ENCODE measurements at regions not wholly inside any gene's neighbourhood (a gene's known extent, or its start where the extent isn't known, plus 50 kb on each side); places are given as distances from the start of the nearest gene placed in this dataset.
A peak's percentile ranks its signal among the peaks of the same experiment; 100 is the strongest.

DNA sequence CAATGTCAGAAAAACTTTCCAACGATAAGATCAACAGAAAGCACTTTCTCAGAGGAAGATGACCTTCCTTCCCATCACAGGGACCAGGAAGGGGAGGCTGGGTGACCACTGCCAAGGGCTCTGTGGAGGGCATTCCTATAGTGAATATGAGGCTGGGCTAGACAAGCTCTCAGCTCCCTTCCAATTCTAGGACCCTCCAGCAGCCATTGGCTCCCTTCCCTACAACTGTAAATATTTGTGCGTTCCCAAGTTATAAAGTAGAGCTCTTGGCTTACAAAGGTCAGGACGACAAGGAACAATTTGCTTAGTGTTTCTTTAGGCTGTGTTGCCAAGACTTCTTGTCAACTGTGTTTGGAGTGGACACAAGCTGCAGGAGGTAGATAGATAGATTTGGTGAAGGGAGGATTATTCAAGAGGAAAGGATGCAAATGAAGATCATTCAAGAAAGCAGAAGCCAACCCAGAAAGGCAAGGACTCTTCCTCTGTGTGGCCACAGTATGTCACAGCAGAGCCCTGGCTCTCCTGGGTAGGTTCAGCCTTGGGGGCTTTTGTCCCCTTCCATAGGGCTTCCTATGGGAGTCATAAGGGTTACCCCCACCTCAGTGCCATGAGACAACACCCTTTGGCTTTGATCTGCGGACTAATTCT is 223.6 kb upstream of the TLE3 start:
- no peak overlapping the region for H2BK20ac ChIP-seq (ENCODE audit: low read length)
- H3K4me1 ChIP-seq (replicated peaks in 1 of 4; ENCODE audit: control insufficient read depth in 3 of 4, insufficient read depth in 4 of 4, low read length in 3 of 4), result peaks cover 0 to 6% (median 0%) of the 10 kb centered on the region in 4 experiments; a peak in 2 of 7 replicates
- H3K18ac ChIP-seq (ENCODE audit: extremely low read depth, low read length), result no peak overlapping the region
- H3K9me3 ChIP-seq (ENCODE audit: insufficient read depth in 2 of 2, low read depth in 1 of 2, low read length in 1 of 2), result no peaks in the 10 kb centered on the region
- no peak overlapping the region for H4K8ac ChIP-seq (ENCODE audit: extremely low read depth, insufficient read depth, low read length)
- no peak overlapping the region for H2BK5ac ChIP-seq (ENCODE audit: low read depth, low read length)
- no peaks in the 10 kb centered on the region for H4K20me1 ChIP-seq (replicated peaks in 1 of 2; ENCODE audit: control insufficient read depth in 1 of 2, insufficient read depth in 2 of 2, low read length in 2 of 2)
- H3K23me2 ChIP-seq (ENCODE audit: low read depth, low read length), result no peaks in the 10 kb centered on the region
- H3K4me3 ChIP-seq (ENCODE audit: extremely low read depth in 1 of 4, insufficient read depth in 2 of 4, low read depth in 3 of 4, low read length in 4 of 4), result no peak overlapping the region
- H3K27ac ChIP-seq (ENCODE audit: low read depth, low read length), result no peak overlapping the region
- WGBS, 2 experiments (ENCODE audit: extremely low coverage in 1 of 2, insufficient coverage in 1 of 2, insufficient read length in 1 of 2, insufficient replicate concordance in 2 of 2, low coverage in 1 of 2, low lambda C conversion rate in 2 of 2, missing lambda C conversion rate in 1 of 2), result 85% methylated on average over 4 of the region's 4 CpGs; no CpG with 5 or more reads in 1 of the 2 experiments
- H3K4ac ChIP-seq (replicated peaks; ENCODE audit: insufficient read length, low read depth, low read length), result no peak overlapping the region
- no peaks in the 10 kb centered on the region for H3K79me1 ChIP-seq (ENCODE audit: low read depth, low read length)
- no peak overlapping the region for H4K5ac ChIP-seq (ENCODE audit: insufficient read length, low read depth, low read length)
- no peaks in the 10 kb centered on the region for H3K36me3 ChIP-seq (ENCODE audit: control insufficient read depth in 2 of 4, insufficient read depth in 4 of 4, low read length in 3 of 4)
- no peak overlapping the region for H4K91ac ChIP-seq (replicated peaks; ENCODE audit: insufficient read length, low read length)
- H2BK15ac ChIP-seq (ENCODE audit: low read length), result no peak overlapping the region
- H3K4me2 ChIP-seq (ENCODE audit: insufficient read depth in 1 of 2, low read depth in 2 of 2, low read length in 2 of 2), result no peak overlapping the region
- CTCF ChIA-PET (ENCODE audit: partially characterized antibody), result interaction anchor here (0.6 kb wide), 1 partner anchor 41 kb away, joined by 4 read pairs; no protein-coding TSS in a partner anchor
- POLR2A ChIA-PET (ENCODE audit: partially characterized antibody), result no interaction called here
- no peak for FAIRE-seq
- no peaks in the 10 kb centered on the region for H3K27me3 ChIP-seq (replicated peaks in 1 of 4; ENCODE audit: control insufficient read depth in 3 of 4, extremely low read depth in 1 of 4, insufficient read depth in 3 of 4, low read length in 3 of 4)
- DNase-seq (ENCODE audit: low read depth in 1 of 2, low spot score in 2 of 2), result peak in 1 of 2 experiments; percentile 22
- no peak for TF ChIP-seq ZNF274 (IDR thresholded peaks at IDR 0.05; ENCODE audit: borderline replicate concordance, extremely low read depth, low read length)
- no peak for TF ChIP-seq SRF (IDR thresholded peaks at IDR 0.05; ENCODE audit: low read depth, low read length)
- no peak for TF ChIP-seq BACH1 (IDR thresholded peaks at IDR 0.05; ENCODE audit: low read length)
- TF ChIP-seq GTF2F1 (IDR thresholded peaks at IDR 0.05; ENCODE audit: borderline replicate concordance, low read depth, low read length), result no peak
- no peak for TF ChIP-seq SP2 (IDR thresholded peaks at IDR 0.05; ENCODE audit: low read length)
- no peak for TF ChIP-seq BCL11A (IDR thresholded peaks at IDR 0.05; ENCODE audit: low read depth in 2 of 2, low read length in 2 of 2)
- TF ChIP-seq JUN (IDR thresholded peaks at IDR 0.05; ENCODE audit: low read depth, low read length), result no peak
- no peak for TF ChIP-seq POU5F1 (IDR thresholded peaks at IDR 0.05; ENCODE audit: low read depth, low read length)
- TF ChIP-seq, protein P1, sequence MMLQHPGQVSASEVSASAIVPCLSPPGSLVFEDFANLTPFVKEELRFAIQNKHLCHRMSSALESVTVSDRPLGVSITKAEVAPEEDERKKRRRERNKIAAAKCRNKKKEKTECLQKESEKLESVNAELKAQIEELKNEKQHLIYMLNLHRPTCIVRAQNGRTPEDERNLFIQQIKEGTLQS (IDR thresholded peaks at IDR 0.05; ENCODE audit: insufficient read depth, low read depth, low read length), result no peak
- TF ChIP-seq GABPA (IDR thresholded peaks at IDR 0.05; ENCODE audit: borderline replicate concordance, insufficient read depth, low read length), result no peak
- no peak for TF ChIP-seq SIRT6 (IDR thresholded peaks at IDR 0.05; ENCODE audit: low read length)
- TF ChIP-seq RAD21 (IDR thresholded peaks at IDR 0.05 in 1 of 2, conservative IDR thresholded peaks at IDR 0.05 in 1 of 2; ENCODE audit: low read depth in 2 of 2, low read length in 2 of 2), result no peak
- no peak for TF ChIP-seq NRF1 (IDR thresholded peaks at IDR 0.05; ENCODE audit: low read depth, low read length)
- no peak for TF ChIP-seq KDM1A (IDR thresholded peaks at IDR 0.05; ENCODE audit: borderline replicate concordance, low read length)
- no peak overlapping the region for H2BK120ac ChIP-seq (replicated peaks; ENCODE audit: low read depth, low read length)
- no peaks in the 10 kb centered on the region for H3K79me2 ChIP-seq (ENCODE audit: control insufficient read depth in 1 of 2, insufficient read depth in 2 of 2, low read length in 2 of 2)
- H2BK12ac ChIP-seq (ENCODE audit: low read depth, low read length), result no peak overlapping the region
- H3K9ac ChIP-seq (replicated peaks in 1 of 4; ENCODE audit: extremely low read depth in 1 of 4, low read depth in 3 of 4, low read length in 3 of 4), result no peak overlapping the region
- no peak overlapping the region for H3K14ac ChIP-seq (ENCODE audit: insufficient read length)
- no peak overlapping the region for H3K56ac ChIP-seq (replicated peaks; ENCODE audit: insufficient read length, low read depth, low read length)
- H2AK5ac ChIP-seq (ENCODE audit: low read depth, low read length), result no peak overlapping the region
- H2AFZ ChIP-seq (ENCODE audit: low read length), result no peak overlapping the region
- H3K23ac ChIP-seq (ENCODE audit: insufficient read length), result no peak overlapping the region

All from H1 (cell line).